K562 (cell line): ENCODE measurements at regions not wholly inside any gene's neighbourhood (a gene's known extent, or its start where the extent isn't known, plus 50 kb on each side); places are given as distances from the start of the nearest gene placed in this dataset.

ENCODE experiments used
- ATAC-seq: fragments of 200-7000 bp; cut with Tn5 transposase; 3 replicates; pipeline ENCODE4 v1.9.1; 2020; ENCODE audit warnings: moderate library complexity
- BruUV-seq: library from RNA; stranded (reverse); fragments of 400-500 nt; replicated peaks from 2 replicates; lab custom pipeline; 2021; lab: Mats Ljungman, UMichigan
- CTCF ChIA-PET: fragments of 300-600 bp; formaldehyde crosslinking; extraction: SDS; loops from one replicate; lab custom pipeline; 2021; ENCODE audit warnings: low intra/inter-chr PET ratio; lab: Yijun Ruan, JAX
- POLR2A ChIA-PET: fragments of 300-600, 350-650 bp; sonication (Branson Sonifier 250); formaldehyde crosslinking; extraction: SDS; loops from one replicate; lab custom pipeline; 2021; ENCODE audit warnings: antibody characterized with exemption, inconsistent platforms; lab: Yijun Ruan, JAX
- DNase-seq, 4 experiments: peaks; one replicate each; pipeline versions ENCODE4 v3.0.0 to v3.0.0-alpha.2; 2011 to 2018; ENCODE audit warnings: low spot score in 3 of 4, mixed read lengths in 3 of 4; ENCODE audit errors: extremely low read depth in 1 of 4
- FAIRE-seq: peaks from 2 replicates; lab custom pipeline; 2011; peaks lifted over from hg19 to GRCh38; lab: Jason Lieb, UNC
- H2AFZ ChIP-seq: 2 replicates; pipeline ENCODE4 v1.6.0; 2011; ENCODE audit warnings: low read depth, low read length, control low read depth, inconsistent platforms
- H3K27ac ChIP-seq: fragments of 200-600 bp; 3 replicates; pipeline ENCODE4 v1.8.0; 2011; ENCODE audit warnings: low read depth, mild to moderate bottlenecking, control low read depth, inconsistent platforms, low read length, moderate library complexity, mixed read lengths; ENCODE audit errors: extremely low read depth
- H3K27me3 ChIP-seq, 2 experiments: fragments of 300-600 bp in 1 of 2; 2 replicates in 1 of 2; 3 replicates in 1 of 2; pipeline versions ENCODE4 v1.6.0 to v1.8.0; 2011; ENCODE audit warnings: inconsistent platforms in 2 of 2, low read length in 2 of 2, mild to moderate bottlenecking in 1 of 2, mixed read lengths in 1 of 2, moderate library complexity in 1 of 2; ENCODE audit not compliant: control insufficient read depth in 2 of 2, insufficient read depth in 2 of 2
- H3K36me3 ChIP-seq: fragments of 300-600 bp; 3 replicates; pipeline ENCODE4 v1.8.0; 2011; ENCODE audit warnings: mild to moderate bottlenecking, low read length, inconsistent platforms; ENCODE audit not compliant: control insufficient read depth, insufficient read depth
- H3K4me1 ChIP-seq, 2 experiments: fragments of 200-600 bp in 1 of 2; replicated peaks in 1 of 2; 2 replicates in 1 of 2; 3 replicates in 1 of 2; pipeline versions ENCODE4 v1.5.1 to v1.8.0; 2011; ENCODE audit warnings: inconsistent platforms in 2 of 2, low read length in 2 of 2, mild to moderate bottlenecking in 1 of 2, mixed read lengths in 1 of 2, moderate library complexity in 1 of 2; ENCODE audit not compliant: control insufficient read depth in 2 of 2, insufficient read depth in 2 of 2
- H3K4me2 ChIP-seq: 2 replicates; pipeline ENCODE4 v1.6.1; 2011; ENCODE audit warnings: low read length, control low read depth, inconsistent platforms, mixed read lengths; ENCODE audit not compliant: insufficient read depth
- H3K4me3 ChIP-seq: fragments of 200-600 bp; sonication (generic), shearing (Covaris generic); 2 replicates; pipeline ENCODE4 v1.5.1; 2016; ENCODE audit warnings: control low read depth, inconsistent platforms
- H3K79me2 ChIP-seq: fragments of 200-600 bp; 3 replicates; pipeline ENCODE4 v1.8.0; 2011; ENCODE audit warnings: low read length, inconsistent platforms; ENCODE audit not compliant: control insufficient read depth, insufficient read depth
- H3K9ac ChIP-seq, 2 experiments: 2 replicates each; pipeline versions ENCODE4 v1.6.0 to v1.6.1; 2011; ENCODE audit warnings: low read depth in 2 of 2, low read length in 2 of 2, control low read depth in 1 of 2, inconsistent platforms in 1 of 2, mild to moderate bottlenecking in 1 of 2, mixed read lengths in 1 of 2; ENCODE audit not compliant: insufficient read depth in 1 of 2
- H3K9me1 ChIP-seq: one replicate; pipeline ENCODE4 v1.6.0; 2011; ENCODE audit warnings: inconsistent platforms, mild to moderate bottlenecking, low read length, moderate library complexity; ENCODE audit not compliant: control insufficient read depth, insufficient read depth
- H3K9me3 ChIP-seq: replicated peaks from 2 replicates; pipeline ENCODE4 v1.5.1; 2011; ENCODE audit warnings: low read depth, low read length, inconsistent platforms; ENCODE audit not compliant: control insufficient read depth, insufficient read depth
- H4K20me1 ChIP-seq: replicated peaks from 2 replicates; pipeline ENCODE4 v1.6.1; 2011; ENCODE audit warnings: low read length, inconsistent platforms, mixed read lengths; ENCODE audit not compliant: control insufficient read depth, insufficient read depth
- BMI1 ChIP-seq: fragments of 150-350 bp; IDR thresholded peaks from 2 replicates; pipeline ENCODE4 v1.6.1; 2014; ENCODE audit warnings: low read length
- C11orf30 ChIP-seq: fragments of 450-650 bp; IDR thresholded peaks from 2 replicates; pipeline ENCODE4 v1.6.1; 2016; ENCODE audit warnings: low read depth, mild to moderate bottlenecking
- CTBP1 ChIP-seq: fragments of 450-650 bp; IDR thresholded peaks from 2 replicates; pipeline ENCODE4 v1.6.1; 2016; ENCODE audit warnings: borderline replicate concordance
- EZH2 ChIP-seq: IDR thresholded peaks from 2 replicates; pipeline ENCODE4 v1.6.1; 2012; ENCODE audit warnings: low read depth, mild to moderate bottlenecking, inconsistent platforms, low read length, borderline replicate concordance
- HDAC8 ChIP-seq: fragments of 450-650 bp; IDR thresholded peaks from 2 replicates; pipeline ENCODE4 v1.6.1; 2016; ENCODE audit warnings: mild to moderate bottlenecking, missing genetic modification characterization, moderate library complexity, missing compliant biosample characterization
- KAT8 ChIP-seq: fragments of 450-650 bp; IDR thresholded peaks from 2 replicates; pipeline ENCODE4 v1.6.1; 2016; ENCODE audit warnings: low read depth, mild to moderate bottlenecking
- KLF13 ChIP-seq: fragments of 450-650 bp; IDR thresholded peaks from 2 replicates; pipeline ENCODE4 v1.6.1; 2016; ENCODE audit warnings: missing genetic modification characterization, low read depth, mild to moderate bottlenecking, missing compliant biosample characterization, moderate library complexity, borderline replicate concordance
- MAFK ChIP-seq: IDR thresholded peaks from 2 replicates; pipeline ENCODE4 v1.6.1; 2011; ENCODE audit warnings: low read length, improper control_type of control experiment
- SRSF1 ChIP-seq: fragments of 200-400 bp; formaldehyde crosslinking; IDR thresholded peaks from 2 replicates; pipeline ENCODE4 v1.6.1; 2017; ENCODE audit warnings: mild to moderate bottlenecking, low read depth, low read length, moderate library complexity
- TCF7L2 ChIP-seq: fragments of 150-350 bp; IDR thresholded peaks from 2 replicates; pipeline ENCODE4 v1.6.1; 2016; ENCODE audit warnings: low read depth, mild to moderate bottlenecking, low read length, moderate library complexity
- ZNF146 ChIP-seq: IDR thresholded peaks from one replicate; pipeline ENCODE4 v1.6.1; 2018; ENCODE audit warnings: missing compliant biosample characterization; ENCODE audit not compliant: unreplicated experiment
- ZNF347 ChIP-seq: fragments of 450-650 bp; formaldehyde crosslinking; IDR thresholded peaks from 2 replicates; pipeline ENCODE4 v1.4.0; 2020; ENCODE audit warnings: low read depth, mild to moderate bottlenecking, moderate library complexity
- ZNF445 ChIP-seq: fragments of 250-450 bp; sonication (Bioruptor Pico); IDR thresholded peaks from 2 replicates; pipeline ENCODE4 v1.4.0; 2020; ENCODE audit warnings: low read depth, mild to moderate bottlenecking, moderate library complexity
- ZNF57 ChIP-seq: fragments of 450-650 bp; formaldehyde crosslinking; IDR thresholded peaks from 2 replicates; pipeline ENCODE4 v1.4.0; 2020; ENCODE audit warnings: mild to moderate bottlenecking, moderate library complexity
- WGBS: fragments of 100-300 bp; shearing (Covaris generic); methylation state at CpG from one replicate; pipeline ENCODE4 v1.1.6; 2016; ENCODE audit warnings: low coverage, mixed read lengths; ENCODE audit not compliant: insufficient coverage; ENCODE audit errors: missing lambda C conversion rate; 5-methylcytosine and 5-hydroxymethylcytosine counted together
- in situ Hi-C: fragments of 300-500 bp; cut with MboI; formaldehyde crosslinking; loops from 4 replicates; pipeline ENCODE4 v1.15.0; 2018; ENCODE audit warnings: inconsistent platforms, mixed read lengths
- intact Hi-C: fragments of 100-400 bp; cut with micrococcal nuclease; formaldehyde crosslinking; loops from 2 replicates; pipeline ENCODE4 v1.14.2; 2022
- TF ChIP-seq, protein P1 (sequence below): fragments of 250-450 bp; sonication (Bioruptor Pico); IDR thresholded peaks from 2 replicates; pipeline ENCODE4 v1.5.0; 2020; ENCODE audit warnings: mild to moderate bottlenecking, borderline replicate concordance
- TF ChIP-seq, protein P2 (sequence below): sonication (generic); formaldehyde crosslinking; IDR thresholded peaks from 2 replicates; pipeline ENCODE4 v1.8.0; 2022; ENCODE audit warnings: mild to moderate bottlenecking, missing genetic modification reagents

DNA sequence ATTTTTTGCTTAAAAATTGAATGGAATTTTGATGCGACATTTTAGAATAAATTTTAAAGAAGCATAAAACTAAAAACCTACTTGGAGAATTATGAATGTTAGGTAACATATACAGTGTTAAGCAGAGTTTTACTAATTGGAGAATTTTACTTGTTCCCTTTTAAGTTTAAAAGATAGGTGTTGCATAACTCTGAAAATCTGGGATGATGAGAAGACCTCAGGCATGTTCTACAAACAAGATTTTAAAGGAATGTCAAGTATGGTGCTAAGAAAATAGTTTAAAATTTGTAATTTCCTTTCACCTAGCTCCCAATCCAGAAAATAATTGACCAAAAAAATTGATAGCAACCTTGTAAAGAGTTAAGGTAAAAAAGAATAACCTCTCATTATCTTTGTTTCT is 135.8 kb downstream of the RFC3 start:
- H3K79me2 ChIP-seq, result no peaks in the 10 kb centered on the region
- intact Hi-C loops (no loop called here), in situ Hi-C loops (no loop called here)
- no peak overlapping the region for H2AFZ ChIP-seq
- no peaks in the 10 kb centered on the region for H3K9me3 ChIP-seq
- BruUV-seq, result no TSS peak
- DNase-seq (no peak), FAIRE-seq (no peak), ATAC-seq (no peak)
- H4K20me1 ChIP-seq, result no peaks in the 10 kb centered on the region
- ChIA-PET CTCF (no interaction called here), POLR2A (no interaction called here)
- no peaks in the 10 kb centered on the region for H3K27me3 ChIP-seq
- no peak overlapping the region for H3K4me2 ChIP-seq
- H3K4me1 ChIP-seq, result no peaks in the 10 kb centered on the region
- no peaks in the 10 kb centered on the region for H3K9me1 ChIP-seq
- WGBS, result 0% methylated on average over 1 of the region's 1 CpG
- no peak overlapping the region for H3K27ac ChIP-seq
- no peak overlapping the region for H3K9ac ChIP-seq
- H3K4me3 ChIP-seq, result no peak overlapping the region
- no peak for TF ChIP-seq C11orf30
- no peak for TF ChIP-seq ZNF146 (CRISPR knock-in tag)
- TF ChIP-seq EZH2, result no peak
- no peak for TF ChIP-seq HDAC8
- no peak for TF ChIP-seq CTBP1
- TF ChIP-seq BMI1, result no peak
- TF ChIP-seq TCF7L2, result no peak
- TF ChIP-seq SRSF1, result no peak
- TF ChIP-seq ZNF445 (CRISPR knock-in tag), result no peak
- no peak for TF ChIP-seq KLF13
- TF ChIP-seq KAT8, result no peak
- no peak for TF ChIP-seq MAFK
- TF ChIP-seq, protein P1, sequence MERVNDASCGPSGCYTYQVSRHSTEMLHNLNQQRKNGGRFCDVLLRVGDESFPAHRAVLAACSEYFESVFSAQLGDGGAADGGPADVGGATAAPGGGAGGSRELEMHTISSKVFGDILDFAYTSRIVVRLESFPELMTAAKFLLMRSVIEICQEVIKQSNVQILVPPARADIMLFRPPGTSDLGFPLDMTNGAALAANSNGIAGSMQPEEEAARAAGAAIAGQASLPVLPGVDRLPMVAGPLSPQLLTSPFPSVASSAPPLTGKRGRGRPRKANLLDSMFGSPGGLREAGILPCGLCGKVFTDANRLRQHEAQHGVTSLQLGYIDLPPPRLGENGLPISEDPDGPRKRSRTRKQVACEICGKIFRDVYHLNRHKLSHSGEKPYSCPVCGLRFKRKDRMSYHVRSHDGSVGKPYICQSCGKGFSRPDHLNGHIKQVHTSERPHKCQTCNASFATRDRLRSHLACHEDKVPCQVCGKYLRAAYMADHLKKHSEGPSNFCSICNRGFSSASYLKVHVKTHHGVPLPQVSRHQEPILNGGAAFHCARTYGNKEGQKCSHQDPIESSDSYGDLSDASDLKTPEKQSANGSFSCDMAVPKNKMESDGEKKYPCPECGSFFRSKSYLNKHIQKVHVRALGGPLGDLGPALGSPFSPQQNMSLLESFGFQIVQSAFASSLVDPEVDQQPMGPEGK, result no peak
- TF ChIP-seq, protein P2, sequence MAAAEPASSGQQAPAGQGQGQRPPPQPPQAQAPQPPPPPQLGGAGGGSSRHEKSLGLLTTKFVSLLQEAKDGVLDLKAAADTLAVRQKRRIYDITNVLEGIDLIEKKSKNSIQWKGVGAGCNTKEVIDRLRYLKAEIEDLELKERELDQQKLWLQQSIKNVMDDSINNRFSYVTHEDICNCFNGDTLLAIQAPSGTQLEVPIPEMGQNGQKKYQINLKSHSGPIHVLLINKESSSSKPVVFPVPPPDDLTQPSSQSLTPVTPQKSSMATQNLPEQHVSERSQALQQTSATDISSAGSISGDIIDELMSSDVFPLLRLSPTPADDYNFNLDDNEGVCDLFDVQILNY (CRISPR knock-in tag), result no peak
- TF ChIP-seq ZNF57 (CRISPR knock-in tag), result no peak
- no peak for TF ChIP-seq ZNF347 (CRISPR knock-in tag)
- H3K36me3 ChIP-seq, result no peaks in the 10 kb centered on the region
